ENCODE measurements at regions not wholly inside any gene's neighbourhood (a gene's known extent, or its start where the extent isn't known, plus 50 kb on each side); places are given as distances from the start of the nearest gene placed in this dataset.

DNA sequence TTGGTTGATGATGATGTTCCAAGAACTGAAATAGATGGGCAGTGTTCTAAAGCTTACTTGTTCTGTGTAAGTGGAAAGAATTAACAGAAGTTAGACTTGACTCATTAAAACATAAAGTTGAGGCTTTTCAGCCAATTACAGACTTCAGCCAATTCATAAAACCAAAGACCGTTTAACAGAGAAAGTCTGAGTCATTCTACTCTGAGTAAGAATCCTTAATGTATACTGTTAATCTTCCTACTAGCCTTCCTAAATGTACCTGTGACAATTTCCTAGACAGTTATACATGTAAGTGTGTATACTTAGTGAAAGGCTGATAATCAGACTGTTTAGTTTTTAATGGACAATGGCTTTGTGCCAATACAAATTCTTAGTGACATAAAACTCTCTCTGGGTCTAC, 681.0 kb downstream of the RPL10L start:
- H3K36me3 ChIP-seq (ENCODE audit: low read depth, low read length): no peaks in the 10 kb centered on the region
- intact Hi-C loops (cut with micrococcal nuclease): no loop called here
- no peak overlapping the region for H2AFZ ChIP-seq (ENCODE audit: low read length)
- no peaks in the 10 kb centered on the region for H3F3A ChIP-seq (ENCODE audit: low read length, unreplicated experiment)
- no peak overlapping the region for H3K27ac ChIP-seq (ENCODE audit: low read length)
- H3K4me1 ChIP-seq (ENCODE audit: insufficient read depth, low read length): no peaks in the 10 kb centered on the region
- DNase-seq (peak; percentile 17), ATAC-seq (no peak)
- no peaks in the 10 kb centered on the region for H4K20me1 ChIP-seq (ENCODE audit: low read length)
- no peak overlapping the region for H3K4me2 ChIP-seq (ENCODE audit: low read length)
- TF ChIP-seq, protein P1, sequence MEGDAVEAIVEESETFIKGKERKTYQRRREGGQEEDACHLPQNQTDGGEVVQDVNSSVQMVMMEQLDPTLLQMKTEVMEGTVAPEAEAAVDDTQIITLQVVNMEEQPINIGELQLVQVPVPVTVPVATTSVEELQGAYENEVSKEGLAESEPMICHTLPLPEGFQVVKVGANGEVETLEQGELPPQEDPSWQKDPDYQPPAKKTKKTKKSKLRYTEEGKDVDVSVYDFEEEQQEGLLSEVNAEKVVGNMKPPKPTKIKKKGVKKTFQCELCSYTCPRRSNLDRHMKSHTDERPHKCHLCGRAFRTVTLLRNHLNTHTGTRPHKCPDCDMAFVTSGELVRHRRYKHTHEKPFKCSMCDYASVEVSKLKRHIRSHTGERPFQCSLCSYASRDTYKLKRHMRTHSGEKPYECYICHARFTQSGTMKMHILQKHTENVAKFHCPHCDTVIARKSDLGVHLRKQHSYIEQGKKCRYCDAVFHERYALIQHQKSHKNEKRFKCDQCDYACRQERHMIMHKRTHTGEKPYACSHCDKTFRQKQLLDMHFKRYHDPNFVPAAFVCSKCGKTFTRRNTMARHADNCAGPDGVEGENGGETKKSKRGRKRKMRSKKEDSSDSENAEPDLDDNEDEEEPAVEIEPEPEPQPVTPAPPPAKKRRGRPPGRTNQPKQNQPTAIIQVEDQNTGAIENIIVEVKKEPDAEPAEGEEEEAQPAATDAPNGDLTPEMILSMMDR (conservative IDR thresholded peaks at IDR 0.05; ENCODE audit: low read depth, low read length): no peak
- TF ChIP-seq EZH2phosphoT487 (IDR thresholded peaks at IDR 0.05; ENCODE audit: borderline replicate concordance, low read length) (no peak), EZH2 (IDR thresholded peaks at IDR 0.05; ENCODE audit: low read length, unreplicated experiment) (no peak)
- POLR2A ChIA-PET (ENCODE audit: unreplicated experiment): no interaction called here
- H3K79me2 ChIP-seq (ENCODE audit: low read length): no peaks in the 10 kb centered on the region
- CTCF ChIA-PET: no interaction called here
- no peak overlapping the region for H3K4me3 ChIP-seq (ENCODE audit: low read length)
- no peaks in the 10 kb centered on the region for H3K9me3 ChIP-seq (ENCODE audit: low read length)
- H3K27me3 ChIP-seq (ENCODE audit: low read length): no peaks in the 10 kb centered on the region
- H3K9me2 ChIP-seq (replicated peaks; ENCODE audit: low read length): no peaks in the 10 kb centered on the region
- H3K9ac ChIP-seq (ENCODE audit: low read length): no peak overlapping the region
- BruUV-seq (replicated peaks): no TSS peak

DNA sequence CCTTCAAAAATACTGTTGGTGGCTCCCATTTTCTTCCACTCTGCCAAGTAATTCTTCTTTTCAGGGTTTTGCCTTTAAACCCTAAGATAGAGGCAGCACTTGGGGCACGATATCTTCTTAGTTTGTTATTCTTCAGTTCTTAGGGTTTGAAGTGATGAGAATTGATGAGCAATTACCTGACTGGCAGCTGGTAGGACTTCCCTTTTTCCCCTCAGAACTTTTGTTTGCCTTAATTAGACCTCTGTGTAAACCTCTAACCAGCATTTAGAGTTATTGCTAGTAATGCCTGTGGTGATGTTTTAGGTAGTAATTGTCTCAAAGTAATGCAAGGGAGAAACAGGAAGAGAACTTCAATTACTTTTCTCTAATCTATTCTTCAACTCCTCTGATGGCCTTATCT, 683.5 kb downstream of the RPL10L start:
- ChIA-PET POLR2A (ENCODE audit: unreplicated experiment) (no interaction called here), CTCF (no interaction called here)
- no peak for TF ChIP-seq EZH2phosphoT487 (IDR thresholded peaks at IDR 0.05; ENCODE audit: borderline replicate concordance, low read length)
- TF ChIP-seq, protein P1 (conservative IDR thresholded peaks at IDR 0.05; ENCODE audit: low read depth, low read length): no peak
- no peak for TF ChIP-seq EZH2 (IDR thresholded peaks at IDR 0.05; ENCODE audit: low read length, unreplicated experiment)
- H2AFZ ChIP-seq (ENCODE audit: low read length): no peak overlapping the region
- H3K4me1 ChIP-seq (ENCODE audit: insufficient read depth, low read length): no peaks in the 10 kb centered on the region
- intact Hi-C loops (cut with micrococcal nuclease): no loop called here
- H3K9ac ChIP-seq (ENCODE audit: low read length): no peak overlapping the region
- DNase-seq (no peak), ATAC-seq (no peak)
- no peak overlapping the region for H3K27ac ChIP-seq (ENCODE audit: low read length)
- no peaks in the 10 kb centered on the region for H3K27me3 ChIP-seq (ENCODE audit: low read length)
- no peaks in the 10 kb centered on the region for H3K36me3 ChIP-seq (ENCODE audit: low read depth, low read length)
- BruUV-seq (replicated peaks): no TSS peak
- no peaks in the 10 kb centered on the region for H4K20me1 ChIP-seq (ENCODE audit: low read length)
- no peaks in the 10 kb centered on the region for H3F3A ChIP-seq (ENCODE audit: low read length, unreplicated experiment)
- no peak overlapping the region for H3K4me3 ChIP-seq (ENCODE audit: low read length)
- H3K9me3 ChIP-seq (ENCODE audit: low read length): no peaks in the 10 kb centered on the region
- H3K9me2 ChIP-seq (replicated peaks; ENCODE audit: low read length): no peaks in the 10 kb centered on the region
- no peaks in the 10 kb centered on the region for H3K79me2 ChIP-seq (ENCODE audit: low read length)
- no peak overlapping the region for H3K4me2 ChIP-seq (ENCODE audit: low read length)

DNA sequence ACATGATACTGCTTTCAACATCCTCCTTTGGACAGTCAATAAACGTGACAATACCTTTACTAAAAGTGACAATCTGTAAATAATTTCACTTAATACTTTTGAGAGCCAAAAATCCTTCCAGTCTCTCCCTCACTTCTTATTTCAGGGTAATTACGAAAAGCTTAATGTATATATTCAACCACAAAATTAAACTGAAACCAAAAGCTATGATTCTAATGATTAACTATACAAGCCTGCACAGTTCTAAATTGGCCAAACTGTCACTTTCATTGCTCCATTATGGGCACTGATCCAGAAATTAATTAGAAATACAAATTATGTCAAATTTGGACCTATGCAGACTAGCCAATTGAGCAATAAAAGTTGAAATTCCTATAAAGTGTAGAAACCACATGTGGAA, 696.5 kb upstream of the MIS18BP1 start:
- intact Hi-C loops (cut with micrococcal nuclease): loop anchor here (10.0 kb wide), 1 partner anchor 525 kb away; no protein-coding TSS in a partner anchor
- Histone ChIP-seq H3K36me3 (ENCODE audit: low read depth, low read length) (no peaks in the 10 kb centered on the region), H3K27me3 (ENCODE audit: low read length) (peaks cover 18% of the 10 kb centered on the region), H3K79me2 (ENCODE audit: low read length) (no peaks in the 10 kb centered on the region), H3K4me1 (ENCODE audit: insufficient read depth, low read length) (no peaks in the 10 kb centered on the region), H3K9me2 (replicated peaks; ENCODE audit: low read length) (no peaks in the 10 kb centered on the region), H3K9me3 (ENCODE audit: low read length) (no peaks in the 10 kb centered on the region), H4K20me1 (ENCODE audit: low read length) (no peaks in the 10 kb centered on the region), H3K9ac (ENCODE audit: low read length) (no peak overlapping the region), H3K4me2 (ENCODE audit: low read length) (no peak overlapping the region), H3K4me3 (ENCODE audit: low read length) (no peak overlapping the region), H2AFZ (ENCODE audit: low read length) (no peak overlapping the region), H3F3A (ENCODE audit: low read length, unreplicated experiment) (no peaks in the 10 kb centered on the region), H3K27ac (ENCODE audit: low read length) (no peak overlapping the region)
- ChIA-PET CTCF (no interaction called here), POLR2A (ENCODE audit: unreplicated experiment) (no interaction called here)
- no peak for ATAC-seq
- DNase-seq: no peak
- TF ChIP-seq, protein P1 (conservative IDR thresholded peaks at IDR 0.05; ENCODE audit: low read depth, low read length): no peak
- BruUV-seq (replicated peaks): no TSS peak
